Activated B cell treated with CpG ODN at 0.5 μM for 24 hours (primary cell): ENCODE measurements at regions not wholly inside any gene's neighbourhood (a gene's known extent, or its start where the extent isn't known, plus 50 kb on each side); places are given as distances from the start of the nearest gene placed in this dataset.

ENCODE experiments used
- ATAC-seq: fragments of 200-7000 bp; cut with Tn5 transposase; one replicate; pipeline ENCODE4 v1.10.0; 2021; ENCODE audit warnings: low read depth, mild to moderate bottlenecking, moderate library complexity
- CTCF ChIA-PET: fragments of 350-600 bp; sonication (Branson Sonifier 250); formaldehyde crosslinking; loops from one replicate; lab custom pipeline; 2021; ENCODE audit warnings: antibody characterized with exemption; lab: Charles Lee
- POLR2A ChIA-PET: fragments of 350-600 bp; sonication (Branson Sonifier 250); formaldehyde crosslinking; loops from one replicate; lab custom pipeline; 2021; ENCODE audit warnings: antibody characterized with exemption; lab: Charles Lee
- DNase-seq: peaks from one replicate; pipeline ENCODE4 v3.0.0; 2022
- H3K27ac Mint-ChIP-seq: one replicate; pipeline ENCODE4 v1.8.0; 2020; ENCODE audit warnings: mixed read lengths
- H3K27me3 Mint-ChIP-seq: one replicate; pipeline ENCODE4 v1.8.0; 2021; ENCODE audit warnings: mixed read lengths
- H3K36me3 Mint-ChIP-seq: one replicate; pipeline ENCODE4 v1.8.0; 2021; ENCODE audit warnings: low read depth, mixed read lengths
- H3K4me1 Mint-ChIP-seq: one replicate; pipeline ENCODE4 v1.8.0; 2021; ENCODE audit warnings: mixed read lengths
- H3K4me3 Mint-ChIP-seq: one replicate; pipeline ENCODE4 v1.8.0; 2020; ENCODE audit warnings: mild to moderate bottlenecking, mixed read lengths
- H3K9me3 Mint-ChIP-seq: one replicate; pipeline ENCODE4 v1.8.0; 2020; ENCODE audit warnings: mixed read lengths
- CTCF ChIP-seq: fragments of 200-600 bp; IDR thresholded peaks from one replicate; pipeline ENCODE4 v1.8.0; 2022; ENCODE audit warnings: antibody characterized with exemption, mild to moderate bottlenecking
- intact Hi-C: fragments of 100-400 bp; cut with micrococcal nuclease; formaldehyde crosslinking; loops from one replicate; pipeline ENCODE4 v1.15.1; 2024

GRCh38 chr11:105201166-105201565 lies 61.6 kb upstream of the CARD18 start:
- no peak for TF ChIP-seq CTCF
- H3K9me3 Mint-ChIP-seq: no peaks in the 10 kb centered on the region
- no peaks in the 10 kb centered on the region for H3K27me3 Mint-ChIP-seq
- DNase-seq: no peak
- no peak for ATAC-seq
- H3K4me1 Mint-ChIP-seq: no peaks in the 10 kb centered on the region
- CTCF ChIA-PET: no interaction called here
- H3K4me3 Mint-ChIP-seq: no peak overlapping the region
- intact Hi-C loops: no loop called here
- no peak overlapping the region for H3K27ac Mint-ChIP-seq
- H3K36me3 Mint-ChIP-seq: no peaks in the 10 kb centered on the region
- POLR2A ChIA-PET: no interaction called here

- H3K27me3 Mint-ChIP-seq: no peaks in the 10 kb centered on the region
- TF ChIP-seq CTCF: no peak
- H3K36me3 Mint-ChIP-seq: no peaks in the 10 kb centered on the region
- POLR2A ChIA-PET: no interaction called here
- H3K27ac Mint-ChIP-seq: no peak overlapping the region
- intact Hi-C loops: loop anchor here (10.0 kb wide), 1 partner anchor 242 kb away; no protein-coding TSS in a partner anchor
- ATAC-seq (no peak), DNase-seq (no peak)
- H3K4me3 Mint-ChIP-seq: no peak overlapping the region
- H3K4me1 Mint-ChIP-seq: no peaks in the 10 kb centered on the region
- CTCF ChIA-PET: no interaction called here
- H3K9me3 Mint-ChIP-seq: no peaks in the 10 kb centered on the region
These were observed 57.7 kb upstream of the CARD18 start for GRCh38 chr11:105197071-105197815.

GRCh38 chr11:105193260-105193659 lies 53.7 kb upstream of the CARD18 start:
- Mint-ChIP-seq H3K27me3 (no peaks in the 10 kb centered on the region), H3K4me3 (no peak overlapping the region), H3K4me1 (no peaks in the 10 kb centered on the region), H3K36me3 (no peaks in the 10 kb centered on the region), H3K27ac (no peak overlapping the region), H3K9me3 (no peaks in the 10 kb centered on the region)
- ChIA-PET POLR2A (no interaction called here), CTCF (no interaction called here)
- DNase-seq (no peak), ATAC-seq (no peak)
- TF ChIP-seq CTCF: no peak
- intact Hi-C loops: loop anchor here (10.0 kb wide), 1 partner anchor 238 kb away; no protein-coding TSS in a partner anchor

GRCh38 chr11:105192115-105192514 lies 52.5 kb upstream of the CARD18 start:
- Mint-ChIP-seq H3K36me3 (no peaks in the 10 kb centered on the region), H3K27me3 (no peaks in the 10 kb centered on the region), H3K4me1 (no peaks in the 10 kb centered on the region), H3K9me3 (no peaks in the 10 kb centered on the region), H3K4me3 (no peak overlapping the region), H3K27ac (no peak overlapping the region)
- intact Hi-C loops: loop anchor here (10.0 kb wide), 1 partner anchor 237 kb away; no protein-coding TSS in a partner anchor
- TF ChIP-seq CTCF: no peak
- ATAC-seq (no peak), DNase-seq (no peak)
- CTCF ChIA-PET: no interaction called here
- POLR2A ChIA-PET: no interaction called here

- ChIA-PET CTCF (no interaction called here), POLR2A (no interaction called here)
- ATAC-seq: no peak
- intact Hi-C loops: no loop called here
- no peaks in the 10 kb centered on the region for H3K36me3 Mint-ChIP-seq
- H3K27me3 Mint-ChIP-seq: no peaks in the 10 kb centered on the region
- no peak overlapping the region for H3K4me3 Mint-ChIP-seq
- TF ChIP-seq CTCF: no peak
- no peak for DNase-seq
- H3K4me1 Mint-ChIP-seq: no peaks in the 10 kb centered on the region
- H3K27ac Mint-ChIP-seq: no peak overlapping the region
- H3K9me3 Mint-ChIP-seq: no peaks in the 10 kb centered on the region
These were observed 50.0 kb upstream of the CARD18 start for GRCh38 chr11:105189581-105189980.
